Transverse colon (tissue), 4 donors: ENCODE measurements at regions not wholly inside any gene's neighbourhood (a gene's known extent, or its start where the extent isn't known, plus 50 kb on each side); places are given as distances from the start of the nearest gene placed in this dataset.

Experiments
- DNase-seq: peaks from one replicate; pipeline ENCODE4 v3.0.0-alpha.2; 2019
- H3K27ac ChIP-seq, 4 donors: fragments of 200-600 bp; sonication (generic); 2 replicates each; pipeline ENCODE4 v1.5.1; 2016 to 2018; ENCODE audit warnings: inconsistent platforms in 4 of 4
- H3K27me3 ChIP-seq: fragments of 200-600 bp; sonication (generic); 2 replicates; pipeline ENCODE4 v1.5.1; 2017; ENCODE audit warnings: inconsistent platforms
- H3K36me3 ChIP-seq, 4 donors: fragments of 200-600 bp; sonication (generic); 2 replicates each; pipeline ENCODE4 v1.5.1; 2017 to 2019; ENCODE audit warnings: inconsistent platforms in 4 of 4
- H3K4me1 ChIP-seq, 4 donors: fragments of 200-600 bp; sonication (generic); 2 replicates each; pipeline ENCODE4 v1.5.1; 2017 to 2020; ENCODE audit warnings: inconsistent platforms in 4 of 4
- H3K4me3 ChIP-seq, 4 donors: fragments of 200-600 bp; sonication (generic); 1 replicate in 1 of 4; 2 replicates in 3 of 4; pipeline versions ENCODE4 v1.5.1 to v1.6.1; 2017 to 2019; ENCODE audit warnings: inconsistent platforms in 4 of 4
- H3K9me3 ChIP-seq, 2 donors: fragments of 200-600 bp; sonication (generic); 2 replicates each; pipeline ENCODE4 v1.5.1; 2017 to 2019; ENCODE audit warnings: inconsistent platforms in 2 of 2
- EP300 ChIP-seq: sonication (generic); formaldehyde crosslinking; IDR thresholded peaks from one replicate; pipeline ENCODE4 v1.6.1; 2017; ENCODE audit warnings: antibody characterized with exemption, low read depth
- POLR2A ChIP-seq: fragments of 450-650 bp; IDR thresholded peaks from one replicate; pipeline ENCODE4 v1.6.1; 2016; ENCODE audit warnings: antibody characterized with exemption, mild to moderate bottlenecking, moderate library complexity
- POLR2AphosphoS5 ChIP-seq, 3 donors: sonication (generic); formaldehyde crosslinking; IDR thresholded peaks; one replicate each; pipeline ENCODE4 v1.6.1; 2016; ENCODE audit warnings: antibody characterized with exemption in 3 of 3
- WGBS, 2 donors: methylation state at CpG; one replicate each; pipeline ENCODE4 v1.1.5; 2018; ENCODE audit warnings: low coverage in 1 of 2; 5-methylcytosine and 5-hydroxymethylcytosine counted together
- in situ Hi-C, 4 donors: fragments of 200-750 bp; cut with MboI; loops; one replicate each; pipeline versions ENCODE4 v1.15.0 to v1.15.1; 2017; ENCODE audit warnings: low sequenced_read_pairs in 3 of 4, low pct_ligation_motif_present in 1 of 4, low pct_unique_long_range_greater_than_20kb in 1 of 4
- intact Hi-C: fragments of 100-400 bp; cut with DNase I; formaldehyde crosslinking; loops from one replicate; pipeline ENCODE4 v1.15.1; 2023; ENCODE audit warnings: low total_unique reads
- TF ChIP-seq, protein P1 (sequence below), 5 experiments: fragments of 200-600 bp in 3 of 5; fragments of 450-650 bp in 2 of 5; sonication (generic) in 3 of 5; IDR thresholded peaks; 1 replicate in 2 of 5; 2 replicates in 3 of 5; pipeline ENCODE4 v1.5.1; 2016 to 2017; ENCODE audit warnings: antibody characterized with exemption in 5 of 5, inconsistent platforms in 3 of 5, mild to moderate bottlenecking in 2 of 5, moderate library complexity in 1 of 5

DNA sequence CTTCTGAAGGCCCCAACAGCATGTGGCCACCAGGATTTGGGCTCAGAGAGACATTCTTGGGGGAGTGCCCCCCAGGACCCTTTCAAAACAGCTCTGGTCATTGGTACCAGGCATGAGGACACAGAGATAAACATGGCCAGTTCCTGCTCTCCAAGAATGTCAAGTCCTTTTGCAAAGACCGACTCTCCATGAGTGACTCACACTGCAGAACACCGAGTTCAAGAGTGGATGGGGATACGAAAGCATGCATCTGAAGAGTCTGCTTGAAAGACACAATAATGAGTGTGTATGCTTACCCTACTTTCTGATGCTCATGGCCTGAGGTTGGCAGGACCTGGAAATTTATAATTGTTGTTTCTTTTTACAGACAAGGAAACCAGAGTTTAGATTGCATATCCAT lies 450.6 kb downstream of the TSN start:
- Histone ChIP-seq H3K36me3 (no peaks in the 10 kb centered on the region), H3K27ac (no peak overlapping the region), H3K4me1 (peaks cover 0 to 6% (median 0%) of the 10 kb centered on the region in 4 donors), H3K4me3 (no peak overlapping the region), H3K27me3 (no peaks in the 10 kb centered on the region), H3K9me3 (no peaks in the 10 kb centered on the region)
- intact Hi-C loops (no loop called here), in situ Hi-C loops (no loop called here)
- no peak for DNase-seq
- no peak for TF ChIP-seq POLR2AphosphoS5 (IDR thresholded peaks at IDR 0.05)
- no peak for TF ChIP-seq POLR2A
- TF ChIP-seq, protein P1, sequence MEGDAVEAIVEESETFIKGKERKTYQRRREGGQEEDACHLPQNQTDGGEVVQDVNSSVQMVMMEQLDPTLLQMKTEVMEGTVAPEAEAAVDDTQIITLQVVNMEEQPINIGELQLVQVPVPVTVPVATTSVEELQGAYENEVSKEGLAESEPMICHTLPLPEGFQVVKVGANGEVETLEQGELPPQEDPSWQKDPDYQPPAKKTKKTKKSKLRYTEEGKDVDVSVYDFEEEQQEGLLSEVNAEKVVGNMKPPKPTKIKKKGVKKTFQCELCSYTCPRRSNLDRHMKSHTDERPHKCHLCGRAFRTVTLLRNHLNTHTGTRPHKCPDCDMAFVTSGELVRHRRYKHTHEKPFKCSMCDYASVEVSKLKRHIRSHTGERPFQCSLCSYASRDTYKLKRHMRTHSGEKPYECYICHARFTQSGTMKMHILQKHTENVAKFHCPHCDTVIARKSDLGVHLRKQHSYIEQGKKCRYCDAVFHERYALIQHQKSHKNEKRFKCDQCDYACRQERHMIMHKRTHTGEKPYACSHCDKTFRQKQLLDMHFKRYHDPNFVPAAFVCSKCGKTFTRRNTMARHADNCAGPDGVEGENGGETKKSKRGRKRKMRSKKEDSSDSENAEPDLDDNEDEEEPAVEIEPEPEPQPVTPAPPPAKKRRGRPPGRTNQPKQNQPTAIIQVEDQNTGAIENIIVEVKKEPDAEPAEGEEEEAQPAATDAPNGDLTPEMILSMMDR (IDR thresholded peaks at IDR 0.05): no peak
- no peak for TF ChIP-seq EP300
- 70% methylated on average over 3 of the region's 3 CpGs; no CpG with 5 or more reads in 1 of the 2 donors for WGBS, 2 donors

DNA sequence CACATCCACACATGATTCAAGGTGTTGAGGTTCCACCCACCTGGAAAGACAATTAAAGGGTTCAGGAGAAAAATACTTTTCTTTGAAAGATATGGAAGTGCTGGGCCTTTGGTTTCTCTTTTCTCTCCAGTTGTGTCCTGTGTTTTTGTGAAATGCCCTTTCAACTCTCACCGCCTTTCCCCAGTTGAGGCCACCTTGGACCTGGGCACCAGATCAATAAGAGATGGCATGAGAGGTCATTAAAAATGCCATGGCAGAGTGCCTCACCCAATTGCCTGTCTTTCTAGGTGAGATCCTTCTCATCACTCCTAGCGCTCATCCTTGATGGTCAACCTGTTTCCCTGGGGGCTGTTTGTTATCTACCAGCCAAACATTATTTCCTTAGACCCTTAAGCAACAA lies 453.9 kb downstream of the TSN start:
- DNase-seq: no peak
- 90 to 91% methylated on average over 2 of the region's 2 CpGs for WGBS, 2 donors
- in situ Hi-C loops (no loop called here), intact Hi-C loops (no loop called here)
- Histone ChIP-seq H3K9me3 (no peaks in the 10 kb centered on the region), H3K4me3 (no peak overlapping the region), H3K27me3 (no peaks in the 10 kb centered on the region), H3K4me1 (no peaks in the 10 kb centered on the region), H3K36me3 (no peaks in the 10 kb centered on the region), H3K27ac (no peak overlapping the region)
- TF ChIP-seq, protein P1 (IDR thresholded peaks at IDR 0.05): no peak
- TF ChIP-seq POLR2A (no peak), EP300 (no peak), POLR2AphosphoS5 (IDR thresholded peaks at IDR 0.05) (no peak)

DNA sequence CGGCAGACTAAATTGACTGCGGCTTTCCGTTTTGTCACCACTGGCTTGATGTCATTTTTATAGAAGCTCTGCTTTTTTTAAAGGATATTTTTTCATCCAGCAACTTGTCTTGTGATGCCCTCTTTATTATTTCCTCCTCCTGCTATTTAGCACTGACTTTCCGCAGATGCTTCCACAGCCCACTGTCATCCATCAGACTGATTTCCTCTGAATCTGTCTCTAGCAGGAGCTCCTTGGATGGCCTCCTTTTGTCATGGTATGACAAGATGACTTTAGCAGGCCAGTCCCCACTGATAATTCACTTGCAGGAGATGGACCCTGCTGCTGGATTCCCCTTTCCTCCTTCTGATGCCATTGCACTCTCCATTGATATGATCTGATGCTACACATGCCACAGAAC lies 454.6 kb downstream of the TSN start:
- Histone ChIP-seq H3K4me3 (no peak overlapping the region), H3K9me3 (no peaks in the 10 kb centered on the region), H3K27ac (no peak overlapping the region), H3K27me3 (no peaks in the 10 kb centered on the region), H3K36me3 (no peaks in the 10 kb centered on the region), H3K4me1 (no peaks in the 10 kb centered on the region)
- TF ChIP-seq POLR2A: no peak
- TF ChIP-seq, protein P1 (IDR thresholded peaks at IDR 0.05): no peak
- TF ChIP-seq POLR2AphosphoS5 (IDR thresholded peaks at IDR 0.05): no peak
- no peak for TF ChIP-seq EP300
- no peak for DNase-seq
- intact Hi-C loops: no loop called here
- 98 to 100% methylated on average over 1 to 4 of the region's 4 CpGs for WGBS, 2 donors
- in situ Hi-C loops: no loop called here

DNA sequence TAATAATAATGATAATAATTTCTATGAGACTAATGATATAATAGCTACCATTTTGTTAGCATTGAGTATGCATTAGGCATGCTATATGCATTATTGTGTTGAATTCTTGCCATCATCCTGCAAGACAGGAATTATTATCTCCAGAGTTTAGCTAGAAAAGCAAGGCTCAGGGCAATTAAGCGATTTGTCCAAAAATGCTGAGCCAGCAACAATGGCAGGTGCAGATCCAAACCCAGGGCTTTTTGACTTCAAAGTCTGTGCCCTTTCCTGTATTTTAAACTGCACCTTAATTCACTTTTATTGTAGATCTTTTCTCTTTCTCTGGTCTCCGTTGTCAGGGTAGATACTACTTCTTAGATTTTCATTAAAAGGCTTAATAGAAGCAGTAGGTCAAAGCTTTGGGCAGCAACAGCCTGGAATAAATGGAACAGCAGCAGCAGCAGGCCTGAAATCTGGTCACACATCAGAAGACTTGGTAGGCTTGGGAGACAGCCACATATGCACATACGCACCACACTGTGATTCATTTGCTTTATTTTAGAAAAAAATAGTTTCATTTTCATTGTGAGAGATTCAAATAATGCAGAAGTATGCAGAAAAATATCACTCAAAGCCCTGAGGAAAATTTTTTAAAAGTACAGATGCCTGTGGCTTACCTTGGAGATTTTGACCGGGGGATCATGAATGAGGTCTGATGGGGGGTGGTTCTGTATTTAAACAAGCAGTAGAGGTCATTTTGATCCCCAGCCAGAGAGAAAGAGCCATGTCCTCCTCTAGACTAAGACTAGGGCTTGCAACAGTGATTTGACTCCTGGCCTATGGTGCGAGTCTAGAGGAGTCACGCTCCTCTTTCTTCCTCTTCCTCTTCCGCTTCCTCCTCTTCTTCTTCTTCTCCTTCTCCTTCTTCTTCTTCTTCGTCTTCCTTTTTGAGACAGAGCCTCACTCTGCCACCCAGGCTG lies 455.7 kb downstream of the TSN start:
- Histone ChIP-seq H3K27me3 (no peaks in the 10 kb centered on the region), H3K4me1 (no peaks in the 10 kb centered on the region), H3K36me3 (no peaks in the 10 kb centered on the region), H3K4me3 (no peak overlapping the region), H3K9me3 (no peaks in the 10 kb centered on the region), H3K27ac (no peak overlapping the region)
- no peak for TF ChIP-seq POLR2AphosphoS5 (IDR thresholded peaks at IDR 0.05)
- TF ChIP-seq, protein P1 (IDR thresholded peaks at IDR 0.05): no peak
- no peak for TF ChIP-seq POLR2A
- TF ChIP-seq EP300: no peak
- intact Hi-C loops: no loop called here
- DNase-seq: no peak
- in situ Hi-C loops: no loop called here
- 75 to 80% methylated on average over 5 to 8 of the region's 8 CpGs for WGBS, 2 donors
